ENCODE measurements at regions not wholly inside any gene's neighbourhood (a gene's known extent, or its start where the extent isn't known, plus 50 kb on each side); places are given as distances from the start of the nearest gene placed in this dataset.

DNA sequence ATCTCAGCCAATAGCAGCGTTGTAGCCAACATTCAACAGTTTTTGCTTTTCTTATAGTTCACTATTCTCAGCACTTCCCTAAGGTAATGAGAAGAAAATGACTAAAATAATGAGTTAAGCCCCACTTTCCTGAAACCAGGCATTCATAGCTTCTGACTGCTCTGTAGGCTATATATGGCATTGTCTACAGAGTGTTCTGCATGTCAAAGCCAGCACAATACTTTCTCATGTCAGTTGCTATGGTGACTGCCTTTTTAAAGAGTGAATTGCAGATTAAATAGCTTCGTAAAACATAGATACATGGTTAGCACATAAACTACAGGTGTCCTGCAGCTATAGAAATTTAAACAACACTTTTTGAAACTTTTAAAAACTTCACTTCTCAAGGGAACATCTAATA is 1256.1 kb upstream of the CNTN5 start:
- TF ChIP-seq, protein P1, sequence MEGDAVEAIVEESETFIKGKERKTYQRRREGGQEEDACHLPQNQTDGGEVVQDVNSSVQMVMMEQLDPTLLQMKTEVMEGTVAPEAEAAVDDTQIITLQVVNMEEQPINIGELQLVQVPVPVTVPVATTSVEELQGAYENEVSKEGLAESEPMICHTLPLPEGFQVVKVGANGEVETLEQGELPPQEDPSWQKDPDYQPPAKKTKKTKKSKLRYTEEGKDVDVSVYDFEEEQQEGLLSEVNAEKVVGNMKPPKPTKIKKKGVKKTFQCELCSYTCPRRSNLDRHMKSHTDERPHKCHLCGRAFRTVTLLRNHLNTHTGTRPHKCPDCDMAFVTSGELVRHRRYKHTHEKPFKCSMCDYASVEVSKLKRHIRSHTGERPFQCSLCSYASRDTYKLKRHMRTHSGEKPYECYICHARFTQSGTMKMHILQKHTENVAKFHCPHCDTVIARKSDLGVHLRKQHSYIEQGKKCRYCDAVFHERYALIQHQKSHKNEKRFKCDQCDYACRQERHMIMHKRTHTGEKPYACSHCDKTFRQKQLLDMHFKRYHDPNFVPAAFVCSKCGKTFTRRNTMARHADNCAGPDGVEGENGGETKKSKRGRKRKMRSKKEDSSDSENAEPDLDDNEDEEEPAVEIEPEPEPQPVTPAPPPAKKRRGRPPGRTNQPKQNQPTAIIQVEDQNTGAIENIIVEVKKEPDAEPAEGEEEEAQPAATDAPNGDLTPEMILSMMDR (IDR thresholded peaks at IDR 0.05): no peak
- TF ChIP-seq EZH2 (IDR thresholded peaks at IDR 0.05; ENCODE audit: borderline replicate concordance, insufficient read depth, low read depth, low read length, poor library complexity, severe bottlenecking): no peak
